ENCODE measurements at regions not wholly inside any gene's neighbourhood (a gene's known extent, or its start where the extent isn't known, plus 50 kb on each side); places are given as distances from the start of the nearest gene placed in this dataset.
"Not testable (repeated sequence)": the region's sequence is repeated elsewhere in the genome, so short reads cannot be mapped to it uniquely, and the experiment has no call there.

- Mint-ChIP-seq H3K9me3 (no peaks in the 10 kb centered on the region), H3K4me1 (peaks cover 2% of the 10 kb centered on the region), H3K27me3 (no peaks in the 10 kb centered on the region), H3K4me3 (no peak overlapping the region), H3K27ac (no peak overlapping the region), H3K36me3 (ENCODE audit: low read depth) (no peaks in the 10 kb centered on the region)
- ATAC-seq (ENCODE audit: low read depth) (no peak), DNase-seq (no peak)
- ChIA-PET CTCF (no interaction called here), POLR2A (no interaction called here)
- intact Hi-C loops (cut with micrococcal nuclease): loop anchor here (5.0 kb wide), 2 partner anchors 652 to 1267 kb away; no protein-coding TSS in a partner anchor
- no peak for TF ChIP-seq CTCF (IDR thresholded peaks at IDR 0.05)
These were observed 367.3 kb upstream of the CASK start for GRCh38 chrX:42290608-42291007.

GRCh38 chrX:42289492-42290385 lies 366.4 kb upstream of the CASK start:
- intact Hi-C loops (cut with micrococcal nuclease): loop anchor here (5.0 kb wide), 2 partner anchors 653 to 1268 kb away; no protein-coding TSS in a partner anchor
- no peaks in the 10 kb centered on the region for H3K9me3 Mint-ChIP-seq
- no peak for DNase-seq
- POLR2A ChIA-PET: no interaction called here
- no peak overlapping the region for H3K4me3 Mint-ChIP-seq
- no peak for ATAC-seq (ENCODE audit: low read depth)
- CTCF ChIA-PET: no interaction called here
- H3K27me3 Mint-ChIP-seq: no peaks in the 10 kb centered on the region
- TF ChIP-seq CTCF (IDR thresholded peaks at IDR 0.05): no peak
- peaks cover 2% of the 10 kb centered on the region for H3K4me1 Mint-ChIP-seq
- no peaks in the 10 kb centered on the region for H3K36me3 Mint-ChIP-seq (ENCODE audit: low read depth)
- no peak overlapping the region for H3K27ac Mint-ChIP-seq

- POLR2A ChIA-PET; intact Hi-C loops (cut with micrococcal nuclease); H3K27ac Mint-ChIP-seq; ATAC-seq (ENCODE audit: low read depth); H3K4me3 Mint-ChIP-seq; H3K4me1 Mint-ChIP-seq; H3K9me3 Mint-ChIP-seq; DNase-seq; H3K36me3 Mint-ChIP-seq (ENCODE audit: low read depth); H3K27me3 Mint-ChIP-seq; CTCF ChIA-PET: not testable (repeated sequence)
These were observed 362.3 kb upstream of the CASK start for GRCh38 chrX:42285681-42286080.

- Mint-ChIP-seq H3K27me3 (no peaks in the 10 kb centered on the region), H3K9me3 (no peaks in the 10 kb centered on the region), H3K4me1 (no peaks in the 10 kb centered on the region), H3K4me3 (no peak overlapping the region), H3K27ac (no peak overlapping the region), H3K36me3 (ENCODE audit: low read depth) (no peaks in the 10 kb centered on the region)
- DNase-seq (no peak), ATAC-seq (ENCODE audit: low read depth) (no peak)
- TF ChIP-seq CTCF (IDR thresholded peaks at IDR 0.05): no peak
- POLR2A ChIA-PET: no interaction called here
- intact Hi-C loops (cut with micrococcal nuclease): no loop called here
- CTCF ChIA-PET: no interaction called here
These were observed 353.8 kb upstream of the CASK start for GRCh38 chrX:42276982-42277690.

GRCh38 chrX:42274151-42274550 lies 350.8 kb upstream of the CASK start:
- no peak for TF ChIP-seq CTCF (IDR thresholded peaks at IDR 0.05)
- H3K9me3 Mint-ChIP-seq: no peaks in the 10 kb centered on the region
- no peaks in the 10 kb centered on the region for H3K36me3 Mint-ChIP-seq (ENCODE audit: low read depth)
- H3K27me3 Mint-ChIP-seq: no peaks in the 10 kb centered on the region
- CTCF ChIA-PET: no interaction called here
- ATAC-seq (ENCODE audit: low read depth) (no peak), DNase-seq (no peak)
- POLR2A ChIA-PET: no interaction called here
- intact Hi-C loops (cut with micrococcal nuclease): no loop called here
- no peaks in the 10 kb centered on the region for H3K4me1 Mint-ChIP-seq
- H3K4me3 Mint-ChIP-seq: no peak overlapping the region
- H3K27ac Mint-ChIP-seq: no peak overlapping the region

Measured in activated B cell treated with CpG ODN at 0.5 μM for 24 hours (primary cell).